ENCODE measurements at regions not wholly inside any gene's neighbourhood (a gene's known extent, or its start where the extent isn't known, plus 50 kb on each side); places are given as distances from the start of the nearest gene placed in this dataset.
"Not testable (repeated sequence)": the region's sequence is repeated elsewhere in the genome, so short reads cannot be mapped to it uniquely, and the experiment has no call there.

GRCh38 chrX:8105531-8105930 is 65.5 kb downstream of the VCX2 start:
- DNase-seq (ENCODE audit: low read depth in 4 of 4, low spot score in 2 of 4) = no peak

GRCh38 chrX:8103655-8104054 is 67.4 kb downstream of the VCX2 start:
- no peak for DNase-seq (ENCODE audit: low read depth in 4 of 4, low spot score in 2 of 4)

- DNase-seq (ENCODE audit: low read depth in 4 of 4, low spot score in 2 of 4) = no peak
Observed at GRCh38 chrX:8091510-8091909, 79.6 kb downstream of the VCX2 start.

GRCh38 chrX:8090906-8091305 is 80.2 kb downstream of the VCX2 start:
- no peak for DNase-seq (ENCODE audit: low read depth in 4 of 4, low spot score in 2 of 4)

GRCh38 chrX:8090482-8090881 is 80.6 kb downstream of the VCX2 start:
- no peak for DNase-seq (ENCODE audit: low read depth in 4 of 4, low spot score in 2 of 4)

- DNase-seq (ENCODE audit: low read depth in 4 of 4, low spot score in 2 of 4) = no peak
Observed at GRCh38 chrX:8089141-8089540, 81.9 kb downstream of the VCX2 start.

GRCh38 chrX:8084006-8084405 is 87.1 kb downstream of the VCX2 start:
- DNase-seq (ENCODE audit: low read depth in 4 of 4, low spot score in 2 of 4) = no peak

GRCh38 chrX:8083286-8083685 is 87.8 kb downstream of the VCX2 start:
- no peak for DNase-seq (ENCODE audit: low read depth in 4 of 4, low spot score in 2 of 4)

GRCh38 chrX:8075636-8076035 is 95.4 kb downstream of the VCX2 start:
- DNase-seq (ENCODE audit: low read depth in 4 of 4, low spot score in 2 of 4) = no peak

- no peak for DNase-seq (ENCODE audit: low read depth in 4 of 4, low spot score in 2 of 4)
Observed at GRCh38 chrX:8067754-8068462, 103.2 kb downstream of the VCX2 start.

GRCh38 chrX:8052909-8053308 is 118.2 kb downstream of the VCX2 start:
- DNase-seq (ENCODE audit: low read depth in 4 of 4, low spot score in 2 of 4) = no peak

GRCh38 chrX:8049827-8050226 is 121.2 kb downstream of the VCX2 start:
- no peak for DNase-seq (ENCODE audit: low read depth in 4 of 4, low spot score in 2 of 4)

- DNase-seq (ENCODE audit: low read depth in 4 of 4, low spot score in 2 of 4) = no peak
Observed at GRCh38 chrX:8048466-8048865, 121.3 kb upstream of the PNPLA4 start.

GRCh38 chrX:8044947-8045346 is 117.7 kb upstream of the PNPLA4 start:
- no peak for DNase-seq (ENCODE audit: low read depth in 4 of 4, low spot score in 2 of 4)

GRCh38 chrX:8043546-8043945 is 116.3 kb upstream of the PNPLA4 start:
- DNase-seq (ENCODE audit: low read depth in 4 of 4, low spot score in 2 of 4) = no peak

- DNase-seq (ENCODE audit: low read depth in 4 of 4, low spot score in 2 of 4) = no peak
Observed at GRCh38 chrX:8043121-8043520, 115.9 kb upstream of the PNPLA4 start.

- DNase-seq (ENCODE audit: low read depth in 4 of 4, low spot score in 2 of 4) = no peak
Observed at GRCh38 chrX:8042304-8042703, 115.1 kb upstream of the PNPLA4 start.

- not testable (repeated sequence) for DNase-seq (ENCODE audit: low read depth in 4 of 4, low spot score in 2 of 4)
Observed at GRCh38 chrX:8039711-8040110, 112.5 kb upstream of the PNPLA4 start.

GRCh38 chrX:8037593-8038348 is 110.6 kb upstream of the PNPLA4 start:
- DNase-seq (ENCODE audit: low read depth in 4 of 4, low spot score in 2 of 4) = no peak

- no peak for DNase-seq (ENCODE audit: low read depth in 4 of 4, low spot score in 2 of 4)
Observed at GRCh38 chrX:8036914-8037313, 109.7 kb upstream of the PNPLA4 start.

- no peak for DNase-seq (ENCODE audit: low read depth in 4 of 4, low spot score in 2 of 4)
Observed at GRCh38 chrX:8034058-8034457, 106.8 kb upstream of the PNPLA4 start.

GRCh38 chrX:8033175-8033574 is 106.0 kb upstream of the PNPLA4 start:
- DNase-seq (ENCODE audit: low read depth in 4 of 4, low spot score in 2 of 4) = peak in 2 of 4 donors; percentile 6 to 23

Data from left renal cortex interstitium (tissue), 4 donors.